Uterus (tissue), 3 donors: ENCODE measurements at regions not wholly inside any gene's neighbourhood (a gene's known extent, or its start where the extent isn't known, plus 50 kb on each side); places are given as distances from the start of the nearest gene placed in this dataset.

Source experiments
- DNase-seq, 2 donors: peaks; one replicate each; pipeline ENCODE4 v3.0.0-alpha.2; 2019 to 2020
- H3K27ac ChIP-seq, 2 donors: fragments of 200-600 bp; sonication (generic); 1 replicate in 1 of 2; 2 replicates in 1 of 2; pipeline ENCODE4 v1.5.1; 2016 to 2018
- H3K27me3 ChIP-seq, 2 donors: fragments of 200-600 bp; sonication (generic); one replicate each; pipeline ENCODE4 v1.5.1; 2018 to 2019; ENCODE audit warnings: control low read depth in 1 of 2
- H3K36me3 ChIP-seq, 2 donors: fragments of 200-600 bp; sonication (generic); one replicate each; pipeline ENCODE4 v1.5.1; 2019; ENCODE audit warnings: control low read depth in 1 of 2
- H3K4me1 ChIP-seq, 2 donors: fragments of 200-600 bp; sonication (generic); one replicate each; pipeline ENCODE4 v1.5.1; 2018 to 2019; ENCODE audit warnings: control low read depth in 1 of 2
- H3K4me3 ChIP-seq, 2 donors: fragments of 200-600 bp; sonication (generic); 1 replicate in 1 of 2; 2 replicates in 1 of 2; pipeline ENCODE4 v1.5.1; 2018 to 2019; ENCODE audit warnings: mild to moderate bottlenecking in 1 of 2
- H3K9me3 ChIP-seq, 2 donors: fragments of 200-600 bp; sonication (generic); one replicate each; pipeline ENCODE4 v1.5.1; 2019; ENCODE audit warnings: control low read depth in 1 of 2
- POLR2A ChIP-seq, 2 donors: fragments of 450-650 bp; IDR thresholded peaks; one replicate each; pipeline ENCODE4 v1.6.1; 2016; ENCODE audit warnings: antibody characterized with exemption in 2 of 2, mild to moderate bottlenecking in 1 of 2, moderate library complexity in 1 of 2
- intact Hi-C: fragments of 100-400 bp; cut with DNase I; formaldehyde crosslinking; loops from one replicate; pipeline ENCODE4 v1.15.1; 2023; ENCODE audit warnings: low total_unique reads
- TF ChIP-seq, protein P1 (sequence below), 4 experiments: fragments of 200-600 bp in 2 of 4; fragments of 450-650 bp in 2 of 4; sonication (generic) in 2 of 4; IDR thresholded peaks; one replicate each; pipeline ENCODE4 v1.5.1; 2016 to 2019; ENCODE audit warnings: antibody characterized with exemption in 4 of 4, mild to moderate bottlenecking in 2 of 4, moderate library complexity in 1 of 4
- donor health status: DM: yes; HTN: yes; CAD: no.

DNA sequence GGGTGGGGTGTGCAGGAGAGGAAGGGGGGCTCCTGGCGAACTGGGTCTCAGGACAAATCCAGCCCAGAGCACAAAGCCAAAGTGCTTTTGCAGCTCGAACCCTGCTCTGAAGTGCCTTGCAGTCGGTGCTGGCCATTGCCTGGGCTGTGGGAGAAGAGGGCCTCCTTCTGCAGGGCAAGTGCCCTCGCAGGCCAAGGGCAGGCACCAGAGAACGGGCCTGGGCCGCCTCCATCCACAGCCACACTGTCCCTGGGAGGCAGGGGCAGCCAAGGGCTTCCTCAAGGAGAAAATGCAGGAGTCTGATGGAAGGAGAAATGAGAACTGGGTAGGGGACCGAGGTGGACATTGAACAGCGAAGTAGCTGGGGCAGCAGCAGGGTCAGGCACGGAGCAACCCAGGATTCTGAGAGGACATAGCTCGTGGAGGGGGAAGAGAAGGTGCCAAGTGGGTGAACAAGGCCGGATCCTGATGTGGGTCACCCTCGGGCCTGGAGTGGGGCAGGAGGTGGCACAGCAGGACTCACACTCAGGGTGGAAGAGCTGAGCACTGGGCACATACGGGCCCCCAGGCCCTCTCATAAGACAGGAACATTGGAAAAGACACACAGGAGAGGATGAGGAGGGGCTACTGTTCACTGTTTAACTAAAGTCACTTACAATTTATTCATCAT lies 312.8 kb upstream of the SALL3 start:
- Histone ChIP-seq H3K9me3 (no peaks in the 10 kb centered on the region), H3K36me3 (no peaks in the 10 kb centered on the region), H3K27ac (no peak overlapping the region), H3K4me3 (no peak overlapping the region), H3K4me1 (no peaks in the 10 kb centered on the region), H3K27me3 (no peaks in the 10 kb centered on the region)
- no peak for TF ChIP-seq POLR2A (IDR thresholded peaks at IDR 0.05)
- TF ChIP-seq, protein P1, sequence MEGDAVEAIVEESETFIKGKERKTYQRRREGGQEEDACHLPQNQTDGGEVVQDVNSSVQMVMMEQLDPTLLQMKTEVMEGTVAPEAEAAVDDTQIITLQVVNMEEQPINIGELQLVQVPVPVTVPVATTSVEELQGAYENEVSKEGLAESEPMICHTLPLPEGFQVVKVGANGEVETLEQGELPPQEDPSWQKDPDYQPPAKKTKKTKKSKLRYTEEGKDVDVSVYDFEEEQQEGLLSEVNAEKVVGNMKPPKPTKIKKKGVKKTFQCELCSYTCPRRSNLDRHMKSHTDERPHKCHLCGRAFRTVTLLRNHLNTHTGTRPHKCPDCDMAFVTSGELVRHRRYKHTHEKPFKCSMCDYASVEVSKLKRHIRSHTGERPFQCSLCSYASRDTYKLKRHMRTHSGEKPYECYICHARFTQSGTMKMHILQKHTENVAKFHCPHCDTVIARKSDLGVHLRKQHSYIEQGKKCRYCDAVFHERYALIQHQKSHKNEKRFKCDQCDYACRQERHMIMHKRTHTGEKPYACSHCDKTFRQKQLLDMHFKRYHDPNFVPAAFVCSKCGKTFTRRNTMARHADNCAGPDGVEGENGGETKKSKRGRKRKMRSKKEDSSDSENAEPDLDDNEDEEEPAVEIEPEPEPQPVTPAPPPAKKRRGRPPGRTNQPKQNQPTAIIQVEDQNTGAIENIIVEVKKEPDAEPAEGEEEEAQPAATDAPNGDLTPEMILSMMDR (IDR thresholded peaks at IDR 0.05): no peak
- no peak for DNase-seq
- intact Hi-C loops: no loop called here

DNA sequence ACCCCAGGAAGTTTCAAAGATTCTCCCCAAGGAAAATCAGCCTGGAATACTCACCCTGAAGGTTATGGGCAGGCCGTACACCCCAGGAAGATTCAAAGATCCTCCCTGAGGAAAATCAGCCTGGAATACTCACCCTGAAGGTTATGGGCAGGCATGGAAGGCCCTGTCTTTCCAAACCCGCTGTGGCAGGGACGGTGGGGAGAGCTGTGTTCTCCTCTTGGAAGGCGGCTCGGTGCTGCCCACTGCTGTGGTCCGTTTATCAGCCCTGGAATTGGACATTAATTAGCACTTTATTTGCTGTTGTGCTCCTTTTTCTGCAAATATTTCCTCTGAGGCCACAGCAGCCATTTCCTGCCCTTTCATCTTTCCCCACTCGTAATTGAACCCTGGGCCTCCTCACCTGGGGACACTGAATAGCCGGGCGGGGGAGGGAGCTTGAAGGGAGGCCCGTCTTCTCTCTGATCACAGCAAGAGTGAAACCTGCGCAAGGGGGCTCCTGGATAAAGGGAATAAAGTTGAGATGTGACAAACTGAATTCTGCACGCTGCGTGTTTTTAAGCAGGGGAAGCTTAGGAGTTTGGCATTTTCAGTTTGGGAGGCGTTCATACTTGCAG lies 308.7 kb upstream of the SALL3 start:
- H3K9me3 ChIP-seq: no peaks in the 10 kb centered on the region
- H3K4me1 ChIP-seq: no peaks in the 10 kb centered on the region
- TF ChIP-seq, protein P1 (IDR thresholded peaks at IDR 0.05): no peak
- no peak for TF ChIP-seq POLR2A (IDR thresholded peaks at IDR 0.05)
- no peak overlapping the region for H3K27ac ChIP-seq
- H3K36me3 ChIP-seq: no peaks in the 10 kb centered on the region
- intact Hi-C loops: no loop called here
- no peak for DNase-seq
- H3K4me3 ChIP-seq: no peak overlapping the region
- no peaks in the 10 kb centered on the region for H3K27me3 ChIP-seq

DNA sequence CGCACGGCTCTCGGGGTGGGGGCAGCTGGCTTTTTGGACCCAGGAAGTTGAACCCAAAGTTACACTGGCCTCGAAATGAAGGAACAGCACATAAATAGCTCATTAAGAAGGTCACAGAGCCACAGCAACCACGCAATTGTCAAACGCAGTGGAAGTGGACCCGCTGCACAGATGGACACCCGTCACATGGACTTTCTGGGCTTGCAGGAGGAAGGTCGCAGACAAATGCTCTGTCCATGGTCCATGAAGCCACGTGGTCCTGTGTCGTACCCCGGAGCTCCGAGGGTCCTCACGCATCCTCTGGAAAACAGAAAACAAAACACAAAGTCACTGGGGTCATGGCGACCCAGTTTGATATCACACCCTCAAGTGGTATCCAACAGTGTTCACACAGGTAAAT lies 308.1 kb upstream of the SALL3 start:
- intact Hi-C loops: no loop called here
- Histone ChIP-seq H3K36me3 (no peaks in the 10 kb centered on the region), H3K27me3 (no peaks in the 10 kb centered on the region), H3K4me3 (no peak overlapping the region), H3K4me1 (no peaks in the 10 kb centered on the region), H3K27ac (no peak overlapping the region), H3K9me3 (no peaks in the 10 kb centered on the region)
- DNase-seq: no peak
- TF ChIP-seq, protein P1 (IDR thresholded peaks at IDR 0.05): no peak
- TF ChIP-seq POLR2A (IDR thresholded peaks at IDR 0.05): no peak

DNA sequence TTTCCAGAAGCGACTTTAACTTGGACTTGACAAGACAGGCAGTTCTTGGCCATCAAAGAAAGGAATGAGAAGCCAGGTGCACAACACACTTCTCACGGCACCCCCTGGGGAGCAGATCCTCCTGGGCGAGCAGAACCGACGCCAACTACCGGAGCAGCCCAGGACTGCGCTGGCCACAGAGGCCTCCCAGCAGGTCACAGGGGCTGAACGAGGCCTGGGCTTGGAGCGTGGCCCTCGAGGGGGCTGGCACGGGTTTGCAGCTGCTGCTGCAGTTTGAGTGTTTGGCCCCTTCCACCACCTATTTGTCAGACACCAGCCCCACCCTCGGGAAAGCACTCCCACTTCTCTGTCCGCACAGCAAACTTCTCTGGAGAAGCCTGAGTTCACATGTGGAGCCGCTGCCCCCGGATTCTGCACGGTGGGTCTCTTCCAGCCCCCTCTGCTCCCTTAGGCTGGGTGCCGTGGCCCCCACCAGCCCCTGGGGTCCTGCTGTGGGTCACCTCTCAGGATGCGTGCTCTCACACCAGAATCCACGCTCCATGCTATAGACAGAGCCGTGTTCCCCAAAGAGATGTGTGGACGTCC lies 306.7 kb upstream of the SALL3 start:
- intact Hi-C loops: no loop called here
- Histone ChIP-seq H3K36me3 (no peaks in the 10 kb centered on the region), H3K4me3 (no peak overlapping the region), H3K27me3 (no peaks in the 10 kb centered on the region), H3K4me1 (no peaks in the 10 kb centered on the region), H3K9me3 (no peaks in the 10 kb centered on the region), H3K27ac (no peak overlapping the region)
- TF ChIP-seq, protein P1 (IDR thresholded peaks at IDR 0.05): no peak
- no peak for TF ChIP-seq POLR2A (IDR thresholded peaks at IDR 0.05)
- DNase-seq: no peak
